ENCODE measurements at regions not wholly inside any gene's neighbourhood (a gene's known extent, or its start where the extent isn't known, plus 50 kb on each side); places are given as distances from the start of the nearest gene placed in this dataset.

DNA sequence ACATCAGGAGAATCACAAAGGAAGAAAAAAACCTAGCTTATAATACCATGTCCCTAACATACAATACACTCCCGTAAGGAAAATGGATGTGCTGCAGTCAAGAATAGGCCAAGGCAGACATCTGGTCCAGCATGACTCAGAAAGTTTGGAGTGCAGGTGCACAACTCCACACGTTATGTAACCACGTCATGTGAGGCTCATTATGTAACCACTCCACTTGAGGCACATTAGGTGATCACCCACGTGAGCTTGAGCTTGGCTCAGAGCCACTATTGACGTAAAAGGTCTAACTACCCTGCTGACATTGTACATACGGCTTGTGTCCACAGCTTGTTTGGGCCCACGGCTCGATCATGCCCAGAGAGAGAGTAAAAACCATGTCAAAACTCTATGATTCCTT lies 99.8 kb upstream of the C1orf21 start:
- TF ChIP-seq, protein P1, sequence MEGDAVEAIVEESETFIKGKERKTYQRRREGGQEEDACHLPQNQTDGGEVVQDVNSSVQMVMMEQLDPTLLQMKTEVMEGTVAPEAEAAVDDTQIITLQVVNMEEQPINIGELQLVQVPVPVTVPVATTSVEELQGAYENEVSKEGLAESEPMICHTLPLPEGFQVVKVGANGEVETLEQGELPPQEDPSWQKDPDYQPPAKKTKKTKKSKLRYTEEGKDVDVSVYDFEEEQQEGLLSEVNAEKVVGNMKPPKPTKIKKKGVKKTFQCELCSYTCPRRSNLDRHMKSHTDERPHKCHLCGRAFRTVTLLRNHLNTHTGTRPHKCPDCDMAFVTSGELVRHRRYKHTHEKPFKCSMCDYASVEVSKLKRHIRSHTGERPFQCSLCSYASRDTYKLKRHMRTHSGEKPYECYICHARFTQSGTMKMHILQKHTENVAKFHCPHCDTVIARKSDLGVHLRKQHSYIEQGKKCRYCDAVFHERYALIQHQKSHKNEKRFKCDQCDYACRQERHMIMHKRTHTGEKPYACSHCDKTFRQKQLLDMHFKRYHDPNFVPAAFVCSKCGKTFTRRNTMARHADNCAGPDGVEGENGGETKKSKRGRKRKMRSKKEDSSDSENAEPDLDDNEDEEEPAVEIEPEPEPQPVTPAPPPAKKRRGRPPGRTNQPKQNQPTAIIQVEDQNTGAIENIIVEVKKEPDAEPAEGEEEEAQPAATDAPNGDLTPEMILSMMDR (IDR thresholded peaks at IDR 0.05 in 8 of 11, conservative IDR thresholded peaks at IDR 0.05 in 3 of 11) = no peak
- TF ChIP-seq POLR2A (IDR thresholded peaks at IDR 0.05) (no peak), POLR2AphosphoS5 (IDR thresholded peaks at IDR 0.05) (no peak)

All from spleen (tissue), 7 donors.